Panc1 (cell line): ENCODE measurements at regions not wholly inside any gene's neighbourhood (a gene's known extent, or its start where the extent isn't known, plus 50 kb on each side); places are given as distances from the start of the nearest gene placed in this dataset.

ENCODE experiments used
- ATAC-seq: fragments of 200-7000 bp; cut with Tn5 transposase; 2 replicates; pipeline ENCODE4 v1.9.1; 2020; ENCODE audit warnings: mild to moderate bottlenecking, moderate library complexity
- BruUV-seq: library from RNA; stranded (reverse); fragments of 400-500 nt; replicated peaks from 2 replicates; lab custom pipeline; 2021; lab: Mats Ljungman, UMichigan
- CTCF ChIA-PET: fragments of 300-600 bp; sonication (Branson Sonifier 250); formaldehyde crosslinking; loops from one replicate; lab custom pipeline; 2022; ENCODE audit warnings: antibody characterized with exemption; lab: Charles Lee
- POLR2A ChIA-PET: fragments of 300-600 bp; sonication (Branson Sonifier 250); formaldehyde crosslinking; loops from one replicate; lab custom pipeline; 2022; ENCODE audit warnings: antibody characterized with exemption; lab: Charles Lee
- DNase-seq: peaks from one replicate; pipeline ENCODE4 v3.0.0-alpha.2; 2010; ENCODE audit warnings: low read depth, low spot score
- H3K27ac ChIP-seq: 2 replicates; pipeline ENCODE4 v1.5.1; 2011; ENCODE audit warnings: mild to moderate bottlenecking, low read length, inconsistent platforms
- H3K27me3 ChIP-seq: fragments of 200-500 bp; sonication (Bioruptor generic); 2 replicates; pipeline ENCODE4 v1.6.0; 2014; ENCODE audit warnings: low read length, inconsistent platforms; ENCODE audit not compliant: control insufficient read depth, insufficient read depth
- H3K36me3 ChIP-seq: fragments of 200-500 bp; sonication (Bioruptor generic); 2 replicates; pipeline ENCODE4 v1.5.1; 2014; ENCODE audit warnings: inconsistent platforms, mild to moderate bottlenecking, low read length, moderate library complexity; ENCODE audit not compliant: control insufficient read depth, insufficient read depth
- H3K4me1 ChIP-seq: 2 replicates; pipeline ENCODE4 v1.5.1; 2011; ENCODE audit warnings: inconsistent platforms, mild to moderate bottlenecking, low read length, moderate library complexity; ENCODE audit not compliant: control insufficient read depth, insufficient read depth
- H3K4me3 ChIP-seq, 2 experiments: 2 replicates each; pipeline ENCODE4 v1.5.1; 2011 to 2012; ENCODE audit warnings: low read depth in 2 of 2, low read length in 2 of 2, mild to moderate bottlenecking in 2 of 2, inconsistent platforms in 1 of 2, moderate library complexity in 1 of 2
- H3K9me3 ChIP-seq: fragments of 200-500 bp; sonication (Bioruptor generic); 2 replicates; pipeline ENCODE4 v1.5.1; 2014; ENCODE audit warnings: low read depth, mild to moderate bottlenecking, inconsistent platforms, low read length, moderate library complexity; ENCODE audit not compliant: control insufficient read depth, insufficient read depth
- POLR2AphosphoS5 ChIP-seq: IDR thresholded peaks from 2 replicates; pipeline ENCODE4 v1.6.1; 2012; ENCODE audit warnings: mild to moderate bottlenecking, low read depth, low read length, moderate library complexity
- SIN3A ChIP-seq: IDR thresholded peaks from 2 replicates; pipeline ENCODE4 v1.6.1; 2012; ENCODE audit warnings: low read depth, mild to moderate bottlenecking, low read length, moderate library complexity, borderline replicate concordance; ENCODE audit not compliant: insufficient read depth
- TCF7L2 ChIP-seq: IDR thresholded peaks from 2 replicates; pipeline ENCODE4 v1.6.1; 2011; ENCODE audit warnings: mild to moderate bottlenecking, low read depth, low read length, inconsistent platforms
- in situ Hi-C: cut with HindIII; loops from 2 replicates; pipeline ENCODE4 v1.10.0; 2016; ENCODE audit warnings: low sequenced_read_pairs, low pct_unique_long_range_greater_than_20kb
- intact Hi-C: fragments of 100-400 bp; cut with micrococcal nuclease; formaldehyde crosslinking; loops from one replicate; pipeline ENCODE4 v1.10.0; 2022; ENCODE audit not compliant: unreplicated experiment
- TF ChIP-seq, protein P1 (sequence below): fragments of 450-650 bp; IDR thresholded peaks from 2 replicates; pipeline ENCODE4 v1.5.1; 2017; ENCODE audit warnings: mild to moderate bottlenecking
- TF ChIP-seq, protein P2 (sequence below), 2 experiments: IDR thresholded peaks; 2 replicates each; pipeline ENCODE4 v1.6.1; 2011 to 2012; ENCODE audit warnings: low read depth in 2 of 2, control low read depth in 1 of 2, low read length in 1 of 2, mild to moderate bottlenecking in 1 of 2, moderate library complexity in 1 of 2; ENCODE audit not compliant: insufficient read depth in 1 of 2

DNA sequence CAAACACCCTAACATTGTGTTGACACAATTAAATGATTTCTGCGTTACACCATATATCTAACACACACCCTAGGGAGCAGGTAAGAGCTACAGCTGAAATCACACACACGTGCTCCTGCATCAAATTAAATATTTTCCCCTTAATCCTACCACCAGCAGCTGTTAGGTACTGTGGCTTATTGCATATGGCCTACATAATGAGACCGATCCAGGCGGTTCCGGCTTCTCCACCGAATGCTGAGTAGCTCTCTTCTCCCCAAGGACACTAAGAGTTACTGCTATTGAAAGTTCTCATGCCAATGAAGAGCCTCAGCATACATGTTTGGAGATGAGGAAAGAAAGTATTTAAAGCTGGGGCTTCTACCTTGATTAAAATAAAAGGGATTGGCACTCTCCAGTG, 472.2 kb upstream of the STXBP6 start:
- in situ Hi-C loops, result no loop called here
- intact Hi-C loops, result no loop called here

GRCh38 chr14:25521616-25522015, 471.7 kb upstream of the STXBP6 start:
- Histone ChIP-seq H3K36me3 (no peaks in the 10 kb centered on the region), H3K27me3 (no peaks in the 10 kb centered on the region), H3K4me1 (no peaks in the 10 kb centered on the region), H3K4me3 (no peak overlapping the region), H3K27ac (no peak overlapping the region), H3K9me3 (no peaks in the 10 kb centered on the region)
- DNase-seq (no peak), ATAC-seq (no peak)
- ChIA-PET CTCF (no interaction called here), POLR2A (no interaction called here)
- in situ Hi-C loops (no loop called here), intact Hi-C loops (no loop called here)
- TF ChIP-seq TCF7L2, result no peak
- no TSS peak for BruUV-seq

More for the DNA sequence above, 472.2 kb upstream of the STXBP6 start:
- DNase-seq (no peak), ATAC-seq (no peak)
- no peaks in the 10 kb centered on the region for H3K4me1 ChIP-seq
- no peak overlapping the region for H3K27ac ChIP-seq
- no peaks in the 10 kb centered on the region for H3K27me3 ChIP-seq
- H3K4me3 ChIP-seq, result no peak overlapping the region
- H3K9me3 ChIP-seq, result no peaks in the 10 kb centered on the region
- no TSS peak for BruUV-seq
- H3K36me3 ChIP-seq, result no peaks in the 10 kb centered on the region
- ChIA-PET POLR2A (no interaction called here), CTCF (no interaction called here)
- no peak for TF ChIP-seq TCF7L2
- no peak for TF ChIP-seq POLR2AphosphoS5
- TF ChIP-seq, protein P1, sequence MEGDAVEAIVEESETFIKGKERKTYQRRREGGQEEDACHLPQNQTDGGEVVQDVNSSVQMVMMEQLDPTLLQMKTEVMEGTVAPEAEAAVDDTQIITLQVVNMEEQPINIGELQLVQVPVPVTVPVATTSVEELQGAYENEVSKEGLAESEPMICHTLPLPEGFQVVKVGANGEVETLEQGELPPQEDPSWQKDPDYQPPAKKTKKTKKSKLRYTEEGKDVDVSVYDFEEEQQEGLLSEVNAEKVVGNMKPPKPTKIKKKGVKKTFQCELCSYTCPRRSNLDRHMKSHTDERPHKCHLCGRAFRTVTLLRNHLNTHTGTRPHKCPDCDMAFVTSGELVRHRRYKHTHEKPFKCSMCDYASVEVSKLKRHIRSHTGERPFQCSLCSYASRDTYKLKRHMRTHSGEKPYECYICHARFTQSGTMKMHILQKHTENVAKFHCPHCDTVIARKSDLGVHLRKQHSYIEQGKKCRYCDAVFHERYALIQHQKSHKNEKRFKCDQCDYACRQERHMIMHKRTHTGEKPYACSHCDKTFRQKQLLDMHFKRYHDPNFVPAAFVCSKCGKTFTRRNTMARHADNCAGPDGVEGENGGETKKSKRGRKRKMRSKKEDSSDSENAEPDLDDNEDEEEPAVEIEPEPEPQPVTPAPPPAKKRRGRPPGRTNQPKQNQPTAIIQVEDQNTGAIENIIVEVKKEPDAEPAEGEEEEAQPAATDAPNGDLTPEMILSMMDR, result no peak
- no peak for TF ChIP-seq SIN3A
- TF ChIP-seq, protein P2, sequence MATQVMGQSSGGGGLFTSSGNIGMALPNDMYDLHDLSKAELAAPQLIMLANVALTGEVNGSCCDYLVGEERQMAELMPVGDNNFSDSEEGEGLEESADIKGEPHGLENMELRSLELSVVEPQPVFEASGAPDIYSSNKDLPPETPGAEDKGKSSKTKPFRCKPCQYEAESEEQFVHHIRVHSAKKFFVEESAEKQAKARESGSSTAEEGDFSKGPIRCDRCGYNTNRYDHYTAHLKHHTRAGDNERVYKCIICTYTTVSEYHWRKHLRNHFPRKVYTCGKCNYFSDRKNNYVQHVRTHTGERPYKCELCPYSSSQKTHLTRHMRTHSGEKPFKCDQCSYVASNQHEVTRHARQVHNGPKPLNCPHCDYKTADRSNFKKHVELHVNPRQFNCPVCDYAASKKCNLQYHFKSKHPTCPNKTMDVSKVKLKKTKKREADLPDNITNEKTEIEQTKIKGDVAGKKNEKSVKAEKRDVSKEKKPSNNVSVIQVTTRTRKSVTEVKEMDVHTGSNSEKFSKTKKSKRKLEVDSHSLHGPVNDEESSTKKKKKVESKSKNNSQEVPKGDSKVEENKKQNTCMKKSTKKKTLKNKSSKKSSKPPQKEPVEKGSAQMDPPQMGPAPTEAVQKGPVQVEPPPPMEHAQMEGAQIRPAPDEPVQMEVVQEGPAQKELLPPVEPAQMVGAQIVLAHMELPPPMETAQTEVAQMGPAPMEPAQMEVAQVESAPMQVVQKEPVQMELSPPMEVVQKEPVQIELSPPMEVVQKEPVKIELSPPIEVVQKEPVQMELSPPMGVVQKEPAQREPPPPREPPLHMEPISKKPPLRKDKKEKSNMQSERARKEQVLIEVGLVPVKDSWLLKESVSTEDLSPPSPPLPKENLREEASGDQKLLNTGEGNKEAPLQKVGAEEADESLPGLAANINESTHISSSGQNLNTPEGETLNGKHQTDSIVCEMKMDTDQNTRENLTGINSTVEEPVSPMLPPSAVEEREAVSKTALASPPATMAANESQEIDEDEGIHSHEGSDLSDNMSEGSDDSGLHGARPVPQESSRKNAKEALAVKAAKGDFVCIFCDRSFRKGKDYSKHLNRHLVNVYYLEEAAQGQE (IDR thresholded peaks at IDR 0.05; ENCODE audit: insufficient read depth in 1 of 2, low read depth in 2 of 2, low read length in 1 of 2), result no peak

GRCh38 chr14:25520821-25521220, 470.9 kb upstream of the STXBP6 start:
- intact Hi-C loops (no loop called here), in situ Hi-C loops (no loop called here)
- no TSS peak for BruUV-seq
- H3K4me1 ChIP-seq, result no peaks in the 10 kb centered on the region
- DNase-seq (no peak), ATAC-seq (no peak)
- CTCF ChIA-PET, result no interaction called here
- no peaks in the 10 kb centered on the region for H3K36me3 ChIP-seq
- H3K27me3 ChIP-seq, result no peaks in the 10 kb centered on the region
- no peak overlapping the region for H3K4me3 ChIP-seq
- no peak for TF ChIP-seq SIN3A
- H3K9me3 ChIP-seq, result no peaks in the 10 kb centered on the region
- POLR2A ChIA-PET, result no interaction called here
- H3K27ac ChIP-seq, result no peak overlapping the region
